ENCODE measurements at regions not wholly inside any gene's neighbourhood (a gene's known extent, or its start where the extent isn't known, plus 50 kb on each side); places are given as distances from the start of the nearest gene placed in this dataset.
"Not testable (repeated sequence)": the region's sequence is repeated elsewhere in the genome, so short reads cannot be mapped to it uniquely, and the experiment has no call there.

GRCh38 chr14:104395276-104395675 is 184.3 kb upstream of the C14orf180 start:
- DNase-seq (ENCODE audit: low read depth in 2 of 2, low spot score in 1 of 2), result no peak

GRCh38 chr14:104395941-104396681 is 183.5 kb upstream of the C14orf180 start:
- no peak for DNase-seq (ENCODE audit: low read depth in 2 of 2, low spot score in 1 of 2)

- no peak for DNase-seq (ENCODE audit: low read depth in 2 of 2, low spot score in 1 of 2)
These were observed 182.7 kb upstream of the C14orf180 start for GRCh38 chr14:104396682-104397470.

- no peak for DNase-seq (ENCODE audit: low read depth in 2 of 2, low spot score in 1 of 2)
These were observed 181.6 kb upstream of the C14orf180 start for GRCh38 chr14:104397956-104398355.

- no peak for DNase-seq (ENCODE audit: low read depth in 2 of 2, low spot score in 1 of 2)
These were observed 180.9 kb upstream of the C14orf180 start for GRCh38 chr14:104398656-104399055.

- no peak for DNase-seq (ENCODE audit: low read depth in 2 of 2, low spot score in 1 of 2)
These were observed 180.0 kb upstream of the C14orf180 start for GRCh38 chr14:104399432-104400155.

GRCh38 chr14:104400355-104400754 is 179.2 kb upstream of the C14orf180 start:
- no peak for DNase-seq (ENCODE audit: low read depth in 2 of 2, low spot score in 1 of 2)

- no peak for DNase-seq (ENCODE audit: low read depth in 2 of 2, low spot score in 1 of 2)
These were observed 177.8 kb upstream of the C14orf180 start for GRCh38 chr14:104401785-104402184.

- DNase-seq (ENCODE audit: low read depth in 2 of 2, low spot score in 1 of 2), result not testable (repeated sequence)
These were observed 177.3 kb upstream of the C14orf180 start for GRCh38 chr14:104402303-104402702.

GRCh38 chr14:104403421-104404220 is 175.9 kb upstream of the C14orf180 start:
- DNase-seq (ENCODE audit: low read depth in 2 of 2, low spot score in 1 of 2), result no peak

GRCh38 chr14:104404922-104405321 is 174.6 kb upstream of the C14orf180 start:
- no peak for DNase-seq (ENCODE audit: low read depth in 2 of 2, low spot score in 1 of 2)

GRCh38 chr14:104405360-104406226 is 174.0 kb upstream of the C14orf180 start:
- no peak for DNase-seq (ENCODE audit: low read depth in 2 of 2, low spot score in 1 of 2)

GRCh38 chr14:104406831-104407230 is 172.7 kb upstream of the C14orf180 start:
- DNase-seq (ENCODE audit: low read depth in 2 of 2, low spot score in 1 of 2), result no peak

GRCh38 chr14:104416383-104416782 is 163.2 kb upstream of the C14orf180 start:
- no peak for DNase-seq (ENCODE audit: low read depth in 2 of 2, low spot score in 1 of 2)

- DNase-seq (ENCODE audit: low read depth in 2 of 2, low spot score in 1 of 2), result no peak
These were observed 159.6 kb upstream of the C14orf180 start for GRCh38 chr14:104419865-104420505.

GRCh38 chr14:104420523-104420922 is 159.0 kb upstream of the C14orf180 start:
- DNase-seq (ENCODE audit: low read depth in 2 of 2, low spot score in 1 of 2), result not testable (repeated sequence)

- DNase-seq (ENCODE audit: low read depth in 2 of 2, low spot score in 1 of 2), result no peak
These were observed 158.6 kb upstream of the C14orf180 start for GRCh38 chr14:104420990-104421389.

GRCh38 chr14:104421401-104421821 is 158.2 kb upstream of the C14orf180 start:
- no peak for DNase-seq (ENCODE audit: low read depth in 2 of 2, low spot score in 1 of 2)
